ENCODE measurements at regions not wholly inside any gene's neighbourhood (a gene's known extent, or its start where the extent isn't known, plus 50 kb on each side); places are given as distances from the start of the nearest gene placed in this dataset.

GRCh38 chr22:22168941-22169867, 75.4 kb upstream of the VPREB1 start:
- H3K27ac ChIP-seq = no peak overlapping the region
- no peaks in the 10 kb centered on the region for H3K36me3 ChIP-seq
- H3K27me3 ChIP-seq = peaks cover 0 to 8% (median 0%) of the 10 kb centered on the region in 3 donors
- TF ChIP-seq EP300 (IDR thresholded peaks at IDR 0.05) = no peak
- 37 to 68% methylated on average over 9 of the region's 9 CpGs for WGBS, 2 donors
- DNase-seq = no peak
- intact Hi-C loops (cut with DNase I) = no loop called here
- H3K4me3 ChIP-seq = no peak overlapping the region
- no peaks in the 10 kb centered on the region for H3K4me1 ChIP-seq
- no peaks in the 10 kb centered on the region for H3K9me3 ChIP-seq

- WGBS, 2 donors = 24 to 38% methylated on average over 7 of the region's 7 CpGs
- intact Hi-C loops (cut with DNase I) = no loop called here
- Histone ChIP-seq H3K4me3 (no peak overlapping the region), H3K9me3 (no peaks in the 10 kb centered on the region), H3K36me3 (no peaks in the 10 kb centered on the region), H3K4me1 (no peaks in the 10 kb centered on the region), H3K27ac (no peak overlapping the region), H3K27me3 (peaks cover 0 to 15% (median 0%) of the 10 kb centered on the region in 3 donors)
- TF ChIP-seq POLR2A (IDR thresholded peaks at IDR 0.05) (no peak), POLR2AphosphoS5 (IDR thresholded peaks at IDR 0.05) (no peak), CTCF (IDR thresholded peaks at IDR 0.05) (no peak), EP300 (IDR thresholded peaks at IDR 0.05) (no peak)
- no peak for DNase-seq
These were observed 76.2 kb upstream of the VPREB1 start for GRCh38 chr22:22168190-22168940.

- H3K4me1 ChIP-seq = no peaks in the 10 kb centered on the region
- H3K27ac ChIP-seq = no peak overlapping the region
- H3K9me3 ChIP-seq = no peaks in the 10 kb centered on the region
- peaks cover 0 to 18% (median 0%) of the 10 kb centered on the region in 3 donors for H3K27me3 ChIP-seq
- intact Hi-C loops (cut with DNase I) = no loop called here
- DNase-seq = no peak
- no peak overlapping the region for H3K4me3 ChIP-seq
- no peaks in the 10 kb centered on the region for H3K36me3 ChIP-seq
- TF ChIP-seq POLR2A (IDR thresholded peaks at IDR 0.05) (no peak), POLR2AphosphoS5 (IDR thresholded peaks at IDR 0.05) (no peak), CTCF (IDR thresholded peaks at IDR 0.05) (no peak), EP300 (IDR thresholded peaks at IDR 0.05) (no peak)
- WGBS, 2 donors = 35 to 72% methylated on average over 2 of the region's 2 CpGs
These were observed 76.8 kb upstream of the VPREB1 start for GRCh38 chr22:22167791-22168189.

GRCh38 chr22:22166941-22167713, 77.5 kb upstream of the VPREB1 start:
- DNase-seq = no peak
- intact Hi-C loops (cut with DNase I) = no loop called here
- Histone ChIP-seq H3K27ac (no peak overlapping the region), H3K4me1 (no peaks in the 10 kb centered on the region), H3K4me3 (no peak overlapping the region), H3K27me3 (peaks cover 0 to 15% (median 0%) of the 10 kb centered on the region in 3 donors), H3K36me3 (no peaks in the 10 kb centered on the region), H3K9me3 (no peaks in the 10 kb centered on the region)
- no peak for TF ChIP-seq CTCF (IDR thresholded peaks at IDR 0.05)
- TF ChIP-seq EP300 (IDR thresholded peaks at IDR 0.05) = no peak
- TF ChIP-seq POLR2A (IDR thresholded peaks at IDR 0.05) = no peak
- TF ChIP-seq POLR2AphosphoS5 (IDR thresholded peaks at IDR 0.05) = no peak
- 35 to 64% methylated on average over 5 of the region's 5 CpGs for WGBS, 2 donors

Data from sigmoid colon (tissue), 6 donors.